GM18907 (cell line): ENCODE measurements at regions not wholly inside any gene's neighbourhood (a gene's known extent, or its start where the extent isn't known, plus 50 kb on each side); places are given as distances from the start of the nearest gene placed in this dataset.
"Not testable (repeated sequence)": the region's sequence is repeated elsewhere in the genome, so short reads cannot be mapped to it uniquely, and the experiment has no call there.

Experiments used
- ATAC-seq: cut with Tn5 transposase; IDR thresholded peaks from one replicate; pipeline ENCODE4 v1.9.1; 2021; ENCODE audit warnings: mild to moderate bottlenecking, moderate library complexity; ENCODE audit not compliant: unreplicated experiment

DNA sequence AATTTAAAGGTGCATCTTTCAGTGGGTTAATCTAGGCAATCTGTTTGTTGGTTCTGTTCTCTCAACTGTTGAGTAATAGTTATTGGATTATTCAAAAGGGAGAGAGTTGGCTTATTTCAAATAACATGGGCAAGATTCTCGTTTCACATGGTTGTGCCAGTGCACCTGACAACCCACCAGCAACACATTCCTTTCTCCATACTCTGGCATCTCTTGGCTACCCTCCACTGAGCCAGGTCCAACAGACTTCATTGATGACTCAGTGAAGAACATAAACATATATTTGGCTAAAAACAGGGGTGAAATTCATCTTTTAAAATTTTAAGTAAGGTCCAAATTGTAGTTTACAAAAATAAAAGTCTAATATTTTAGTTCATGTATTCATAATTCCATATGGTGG is 967.2 kb downstream of the RPA4 start:
- ATAC-seq: no peak

DNA sequence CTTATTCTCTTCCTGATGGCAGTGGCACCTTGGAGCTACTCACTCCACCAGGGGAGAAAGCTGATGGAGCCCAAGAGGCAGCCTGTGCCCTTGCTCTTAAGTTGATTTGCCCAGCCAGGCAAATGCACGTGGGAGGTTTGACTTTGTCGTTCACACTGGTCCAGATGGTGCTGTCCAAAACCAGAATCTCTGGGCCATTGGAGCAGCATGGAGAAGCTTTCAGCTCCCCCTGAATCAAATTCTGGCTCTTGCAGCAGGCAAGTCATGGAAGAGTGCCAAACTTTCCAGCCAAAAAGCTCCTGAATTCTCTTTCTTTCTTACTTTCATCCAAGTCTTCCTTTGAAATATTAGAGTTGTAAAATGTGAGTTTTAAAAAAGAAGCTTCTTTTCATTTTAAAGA is 970.4 kb downstream of the RPA4 start:
- ATAC-seq: no peak

DNA sequence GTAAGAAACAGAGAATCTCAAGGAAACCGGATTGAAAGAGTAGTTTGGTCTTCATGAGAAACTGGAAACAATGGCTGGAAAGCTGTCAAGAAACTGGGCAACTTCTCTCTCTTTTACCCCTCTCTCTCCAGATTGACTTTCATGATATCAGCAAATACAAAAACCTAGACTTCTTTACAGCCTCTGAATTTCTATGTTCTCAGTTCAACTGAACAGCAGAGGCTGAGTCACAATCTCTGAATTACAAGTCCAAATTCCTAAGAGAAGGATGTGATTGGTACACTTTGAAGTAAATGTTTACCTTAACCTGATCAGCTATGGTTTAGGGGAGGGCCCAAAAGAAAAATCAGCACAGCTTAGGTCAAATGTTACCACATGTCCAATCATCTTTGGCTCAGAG is 974.9 kb downstream of the RPA4 start:
- ATAC-seq: no peak

DNA sequence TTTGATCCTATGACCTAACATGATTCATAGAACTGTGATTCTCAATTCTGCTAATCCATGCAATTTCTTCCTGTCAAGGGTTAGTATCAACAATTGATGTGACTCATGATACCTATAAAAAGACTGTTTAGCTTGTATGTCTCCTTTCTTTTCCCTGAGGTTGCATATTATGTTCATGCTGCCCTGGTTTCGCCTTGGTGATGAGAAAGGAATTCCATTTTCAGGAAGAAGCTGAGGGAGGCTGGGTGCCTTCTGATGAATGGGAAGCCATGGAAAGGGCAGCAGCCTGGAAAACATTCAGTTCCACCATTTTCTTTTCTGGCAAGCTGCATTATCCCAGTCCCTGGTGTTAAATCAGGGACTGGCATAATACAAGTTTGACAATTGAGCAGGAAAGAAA is 976.5 kb downstream of the RPA4 start:
- ATAC-seq: no peak

DNA sequence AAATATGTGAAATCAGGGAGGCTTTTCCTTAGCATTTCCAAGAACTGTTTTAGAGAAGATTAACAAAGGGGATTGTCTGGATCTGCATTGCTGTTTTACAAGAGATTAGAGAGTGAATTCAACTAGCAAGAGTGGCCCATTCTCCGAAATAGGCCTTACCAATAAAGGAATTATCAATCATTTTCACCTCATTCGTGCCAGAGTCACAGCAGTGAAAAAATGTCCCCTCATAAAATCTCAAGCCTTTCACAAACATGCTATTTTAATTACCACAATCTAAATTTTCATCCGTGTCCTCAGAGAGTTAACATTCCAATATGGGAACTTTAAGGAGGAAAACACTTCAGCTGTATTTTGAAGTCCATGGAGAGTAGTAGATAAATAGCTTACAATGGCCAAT is 979.6 kb downstream of the RPA4 start:
- no peak for ATAC-seq

DNA sequence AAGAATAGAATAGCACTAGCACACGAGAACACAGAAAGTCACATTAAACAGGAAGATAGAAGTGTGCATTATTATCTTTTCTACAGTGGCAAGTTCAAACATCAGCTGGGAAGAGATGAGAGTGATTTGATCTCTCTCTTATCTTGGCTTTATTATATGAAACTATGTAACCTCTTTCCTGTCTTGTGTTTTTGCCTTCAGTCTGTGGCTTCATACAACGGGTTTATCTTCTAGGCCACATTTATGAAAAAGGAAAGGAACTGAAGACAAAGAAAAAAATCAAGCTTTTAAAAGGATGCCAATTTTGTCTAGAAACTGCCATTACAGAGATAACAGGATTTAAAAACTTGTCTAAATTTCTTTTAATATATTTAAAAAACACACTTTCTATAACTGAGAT is 983.6 kb downstream of the RPA4 start:
- no peak for ATAC-seq

DNA sequence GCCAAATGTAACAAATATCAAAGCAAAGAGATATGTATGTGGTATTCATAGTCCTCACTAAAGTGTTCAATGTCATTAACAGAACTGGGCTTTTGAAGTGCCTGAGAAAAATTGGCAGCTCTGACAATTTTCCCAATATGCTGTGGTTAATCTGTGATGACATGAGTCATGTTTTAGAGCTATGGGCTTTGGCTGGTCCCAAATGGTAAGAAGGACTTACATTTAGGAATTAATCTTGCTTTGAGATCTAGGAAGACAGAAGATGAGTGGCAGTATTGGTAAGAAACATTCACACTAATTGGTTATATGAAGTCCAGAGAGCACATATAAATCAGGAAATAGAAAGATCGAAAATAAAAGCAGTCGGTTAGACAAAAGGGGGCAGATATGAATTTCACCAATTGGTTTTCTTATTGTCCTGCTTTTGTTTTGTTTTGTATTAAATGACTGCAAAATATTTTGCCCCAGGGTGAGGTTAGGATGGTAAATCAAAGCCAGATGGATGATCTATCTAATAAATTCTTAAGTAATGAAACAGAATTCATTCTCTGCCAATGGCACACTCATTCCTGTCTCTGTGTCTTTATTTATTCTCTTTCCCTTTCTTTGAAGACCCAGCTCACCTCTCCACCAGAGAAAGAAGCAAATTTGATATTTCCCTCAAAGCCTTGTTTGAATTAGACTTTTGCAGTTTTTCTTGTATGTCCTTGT is 993.1 kb downstream of the RPA4 start:
- no peak for ATAC-seq

DNA sequence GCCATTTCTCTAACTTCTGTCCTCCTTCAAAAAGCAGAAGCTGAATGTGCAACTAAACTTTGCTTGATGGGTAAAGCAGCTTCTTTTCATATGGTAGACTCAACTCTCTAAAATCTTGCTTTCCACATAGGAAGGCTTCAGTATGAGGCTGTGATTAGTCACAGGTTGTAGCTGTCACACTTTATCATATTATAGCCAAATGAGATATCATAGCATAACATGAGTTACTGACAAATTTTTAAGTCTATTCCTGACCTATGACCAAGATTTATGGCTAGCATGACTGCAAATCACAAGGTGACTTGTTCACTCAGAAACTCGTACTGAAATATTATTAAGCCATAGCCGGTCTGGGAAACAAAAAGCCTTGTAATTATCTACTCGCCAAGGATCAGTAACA is 998.6 kb downstream of the RPA4 start:
- no peak for ATAC-seq

DNA sequence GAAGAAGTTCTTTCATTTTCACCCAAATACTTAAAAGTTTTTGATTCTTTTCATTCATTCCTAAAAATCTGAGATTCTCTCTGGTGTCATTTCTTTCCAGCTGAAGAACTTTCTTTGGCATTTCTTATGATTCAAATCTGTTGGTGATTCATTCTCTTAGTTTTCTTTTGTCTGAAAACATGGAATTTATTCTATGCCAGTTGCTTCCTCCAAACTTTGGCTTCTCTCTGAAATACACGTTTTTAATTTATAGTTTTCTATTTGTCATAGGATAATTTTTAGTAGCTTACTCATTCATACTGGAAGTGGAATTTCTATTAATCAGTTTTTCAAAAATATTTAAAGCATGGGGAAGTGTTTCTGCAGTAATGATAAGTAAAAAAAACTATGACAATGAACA is 1012.0 kb downstream of the RPA4 start:
- no peak for ATAC-seq

DNA sequence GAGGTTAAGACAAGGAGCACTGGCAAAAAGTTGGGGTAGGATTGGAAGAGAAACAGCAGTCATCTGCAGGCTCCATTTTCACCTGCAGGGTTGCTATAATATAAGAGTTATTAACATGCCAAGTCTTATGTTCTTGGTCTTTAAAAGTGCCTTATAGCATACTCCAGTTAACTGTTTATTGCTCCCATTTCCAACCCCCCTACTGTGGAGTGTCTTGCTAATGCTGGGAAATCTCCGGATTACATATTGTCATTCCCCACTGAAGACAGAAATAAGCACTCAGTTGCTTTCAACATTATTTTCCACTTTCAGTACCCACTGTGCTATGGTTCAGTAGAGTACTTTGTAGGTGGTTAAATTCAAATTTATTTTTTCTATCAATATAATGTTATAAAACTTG is 1014.3 kb downstream of the RPA4 start:
- no peak for ATAC-seq

DNA sequence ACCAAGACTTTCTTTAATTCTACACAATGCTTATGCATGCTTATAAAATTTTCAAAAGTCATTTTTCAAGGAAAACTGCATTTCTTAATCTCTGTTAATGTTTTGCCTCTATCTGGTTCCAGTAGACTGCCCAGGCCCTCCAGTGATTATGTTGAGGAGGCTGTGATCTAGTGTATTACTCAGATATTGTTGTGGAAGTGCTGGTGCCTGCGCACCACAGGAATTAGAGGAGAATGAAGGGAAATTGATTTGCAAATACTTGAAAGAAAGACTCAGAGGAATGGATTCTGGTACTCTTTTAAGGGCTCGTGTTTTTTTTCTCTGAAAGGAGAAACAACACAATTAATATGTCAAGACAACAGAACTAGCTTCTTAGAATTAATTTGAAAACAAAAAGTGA is 1015.1 kb downstream of the RPA4 start:
- no peak for ATAC-seq

DNA sequence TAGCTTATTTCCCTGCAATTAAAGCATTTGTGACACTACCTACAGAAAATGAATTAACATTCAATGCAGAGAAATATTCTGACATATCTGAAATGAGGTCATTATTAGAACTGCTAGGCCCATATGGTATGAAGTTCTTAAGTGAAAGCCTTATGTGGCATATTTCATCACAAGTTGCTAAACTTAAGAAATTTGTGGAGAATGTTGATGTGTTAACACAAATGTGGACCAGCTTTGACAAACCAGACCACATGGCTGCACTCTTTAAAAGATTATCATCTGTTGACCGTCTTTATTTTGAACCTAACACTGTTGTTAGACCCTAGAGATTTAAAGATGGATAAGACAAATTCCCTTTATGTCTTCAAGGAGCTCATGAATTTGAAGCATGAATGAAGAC is 1024.1 kb downstream of the RPA4 start:
- no peak for ATAC-seq

DNA sequence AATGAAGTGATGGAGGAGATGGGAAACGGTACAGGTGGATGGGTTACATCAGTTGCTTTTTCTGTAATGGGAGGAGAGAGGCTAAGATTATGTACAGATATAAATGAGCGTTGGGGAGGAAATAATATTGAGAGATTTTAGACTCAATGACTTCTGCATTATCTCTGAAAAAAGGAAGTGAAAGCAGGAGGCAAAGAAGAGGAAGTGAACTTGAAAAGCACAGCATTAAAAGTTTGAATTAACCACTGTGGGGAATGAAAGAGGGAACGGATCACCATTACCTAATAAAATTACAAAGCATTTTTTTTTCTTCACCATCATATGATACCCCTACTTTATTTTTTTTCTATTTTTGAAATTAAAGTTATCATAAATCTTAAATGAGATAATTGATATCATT is 1025.5 kb downstream of the RPA4 start:
- peak; percentile 97 for ATAC-seq

DNA sequence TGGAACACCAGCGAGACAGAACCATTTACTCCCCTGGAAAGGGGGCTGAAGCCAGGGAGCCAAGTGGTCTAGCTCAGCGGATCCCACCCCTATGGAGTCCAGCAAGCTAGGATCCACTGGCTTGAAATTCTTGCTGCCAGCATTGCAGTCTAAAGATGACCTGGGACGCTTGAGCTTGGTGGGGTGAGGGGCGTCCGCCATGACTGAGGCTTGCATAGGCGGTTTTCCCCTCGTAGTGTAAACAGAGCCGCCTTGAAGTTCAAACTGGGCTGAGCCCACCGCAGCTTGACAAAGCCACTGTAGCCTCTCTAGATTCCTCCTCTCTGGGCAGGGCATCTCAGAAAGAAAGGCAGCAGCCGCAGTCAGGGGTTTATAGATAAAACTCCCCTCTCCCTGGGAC is 1031.7 kb downstream of the RPA4 start:
- not testable (repeated sequence) for ATAC-seq

DNA sequence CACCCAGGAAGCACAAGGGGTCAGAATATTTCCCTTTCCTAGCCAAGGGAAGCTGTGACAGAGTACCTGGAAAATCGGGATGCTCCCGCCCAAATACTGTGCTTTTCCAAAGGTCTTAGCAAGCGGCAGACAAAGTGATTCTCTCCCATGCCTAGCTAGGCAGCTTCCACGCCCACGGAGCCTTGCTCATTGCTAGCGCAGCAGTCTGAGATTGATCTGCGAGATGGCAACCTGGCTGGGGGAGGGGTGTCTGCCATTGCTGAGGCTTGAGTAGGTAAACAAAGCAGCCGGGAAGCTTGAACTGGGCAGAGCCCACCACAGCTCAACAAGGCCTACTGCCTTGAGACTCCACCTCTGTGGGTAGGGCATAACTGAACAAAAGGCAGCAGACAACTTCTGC is 1037.5 kb downstream of the RPA4 start:
- not testable (repeated sequence) for ATAC-seq

DNA sequence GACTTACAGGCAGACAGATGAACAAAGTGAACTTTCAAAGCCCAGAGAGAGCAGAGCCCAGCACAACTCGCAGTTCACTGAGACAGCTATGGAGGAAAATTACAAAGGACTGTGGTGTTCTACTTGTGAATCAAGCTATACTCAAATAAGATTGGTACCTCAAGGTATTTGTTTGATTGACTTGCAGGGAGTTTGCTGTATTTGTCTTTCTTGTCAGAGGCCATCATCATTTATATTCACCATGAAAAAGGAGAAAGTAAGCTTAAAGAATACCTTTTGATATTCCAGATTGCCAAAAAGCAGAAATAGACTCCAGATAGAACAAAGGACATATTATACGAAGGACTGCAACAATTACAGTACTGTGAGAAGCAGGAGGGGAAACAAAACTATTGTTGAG is 1047.9 kb downstream of the RPA4 start:
- no peak for ATAC-seq

DNA sequence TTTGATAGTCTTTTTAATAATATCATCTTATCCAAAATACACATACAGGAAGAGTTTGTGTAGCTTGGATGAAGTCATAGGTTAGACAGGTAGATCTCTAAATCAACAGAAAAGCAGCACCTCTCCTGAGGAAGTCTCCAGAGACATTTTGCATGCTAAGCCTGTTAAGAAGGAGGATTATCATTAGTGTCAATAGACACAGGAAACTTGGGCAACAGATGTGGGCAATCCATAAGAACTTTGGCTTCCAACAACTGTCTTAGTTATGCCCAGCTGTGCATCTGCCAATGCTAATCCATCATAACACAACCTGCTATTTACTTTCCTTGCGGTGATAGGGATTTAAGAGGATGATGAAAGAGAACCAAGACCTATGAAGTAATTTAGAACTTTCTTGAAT is 1052.6 kb downstream of the RPA4 start:
- no peak for ATAC-seq

DNA sequence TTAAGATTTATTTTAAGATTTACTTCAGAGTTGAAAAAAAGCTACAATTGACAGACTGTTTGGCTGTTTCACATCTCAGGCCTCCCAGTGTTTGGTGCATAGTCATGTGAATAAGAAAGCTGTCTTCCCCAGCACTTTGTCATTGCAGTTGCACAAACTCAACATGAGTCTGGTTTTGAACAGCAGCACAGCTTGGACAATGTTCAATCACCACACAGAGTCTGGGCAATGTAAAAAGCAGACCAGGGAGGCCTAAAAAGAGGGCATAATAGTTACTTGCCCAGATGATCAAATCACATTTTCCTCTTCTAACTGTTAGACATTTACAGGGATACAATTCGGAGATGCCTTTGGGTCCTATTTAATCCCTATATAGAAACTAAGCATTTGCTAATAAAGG is 1055.0 kb downstream of the RPA4 start:
- no peak for ATAC-seq

DNA sequence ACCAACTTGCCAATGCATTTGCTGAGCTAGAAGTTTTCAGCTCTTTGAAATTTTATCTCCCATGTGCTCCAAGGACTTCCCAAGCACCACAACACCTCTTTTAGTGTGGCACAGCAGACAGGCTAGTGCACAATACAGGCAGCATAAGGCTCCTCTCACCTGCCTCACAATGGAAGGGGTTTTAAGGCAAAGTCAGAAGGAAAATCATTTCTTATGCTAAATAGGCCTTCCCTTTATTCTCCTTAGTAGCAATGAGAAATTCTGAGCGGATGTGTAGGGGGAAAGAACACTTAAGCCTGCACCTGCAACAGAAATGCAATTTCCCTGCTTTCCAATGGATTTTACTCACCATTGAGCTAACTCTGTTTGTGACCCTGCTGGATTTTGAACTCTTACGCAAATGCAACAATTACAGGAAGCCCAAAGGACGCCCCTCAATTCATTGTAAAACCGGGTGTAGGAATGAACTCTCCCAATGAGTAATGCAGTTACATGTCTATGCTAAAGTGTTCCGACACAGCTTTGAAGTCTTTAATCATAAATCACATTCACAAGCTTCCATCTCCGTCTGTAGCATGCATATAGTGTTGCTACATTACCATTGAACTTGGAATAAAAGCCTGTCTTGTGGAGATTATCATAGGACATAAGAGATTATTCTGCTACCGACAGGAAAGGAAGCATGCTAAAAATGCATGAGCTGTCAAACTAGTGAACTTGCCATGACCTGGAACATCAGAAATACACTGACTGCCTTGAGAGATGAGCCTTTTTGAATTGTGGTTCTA is 1084.9 kb downstream of the RPA4 start:
- ATAC-seq: no peak

DNA sequence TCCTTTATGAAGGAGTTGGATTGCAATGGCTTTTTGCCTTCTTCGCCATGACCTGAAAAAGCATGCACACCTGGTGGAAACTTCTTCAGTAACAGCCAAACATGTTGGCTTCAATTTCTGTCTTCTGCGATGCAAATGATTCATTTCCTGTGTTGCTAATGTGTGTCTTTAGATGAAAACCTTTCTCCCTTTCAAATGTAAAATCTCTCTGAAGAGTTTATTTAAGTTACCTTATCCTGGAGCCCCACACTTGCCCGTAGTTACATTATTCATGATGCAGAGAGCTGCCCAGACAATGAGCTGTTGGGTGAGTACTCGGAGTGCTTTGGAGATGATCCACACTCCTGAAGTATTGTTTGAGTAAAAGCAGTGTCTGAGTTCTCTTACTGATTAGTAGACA is 1100.9 kb downstream of the RPA4 start:
- ATAC-seq: no peak

DNA sequence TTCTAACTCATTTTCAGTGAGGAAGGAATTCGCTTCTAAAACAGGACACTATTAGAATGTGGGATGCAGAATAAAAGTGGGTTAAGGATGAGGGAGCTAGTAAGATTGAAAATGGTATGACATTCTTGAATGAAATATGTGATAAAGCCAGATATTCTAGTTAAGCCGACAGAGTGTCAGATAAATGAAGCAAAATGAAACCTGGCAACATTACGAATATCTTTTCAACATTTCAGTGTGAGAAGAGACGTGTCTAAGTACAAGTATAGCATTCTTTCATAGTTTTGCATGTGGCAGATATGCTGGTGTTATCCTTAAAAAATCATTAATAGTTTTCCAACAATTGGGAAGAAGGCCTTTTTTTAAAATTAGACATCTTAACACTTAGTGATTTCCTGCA is 1101.4 kb downstream of the RPA4 start:
- ATAC-seq: no peak

DNA sequence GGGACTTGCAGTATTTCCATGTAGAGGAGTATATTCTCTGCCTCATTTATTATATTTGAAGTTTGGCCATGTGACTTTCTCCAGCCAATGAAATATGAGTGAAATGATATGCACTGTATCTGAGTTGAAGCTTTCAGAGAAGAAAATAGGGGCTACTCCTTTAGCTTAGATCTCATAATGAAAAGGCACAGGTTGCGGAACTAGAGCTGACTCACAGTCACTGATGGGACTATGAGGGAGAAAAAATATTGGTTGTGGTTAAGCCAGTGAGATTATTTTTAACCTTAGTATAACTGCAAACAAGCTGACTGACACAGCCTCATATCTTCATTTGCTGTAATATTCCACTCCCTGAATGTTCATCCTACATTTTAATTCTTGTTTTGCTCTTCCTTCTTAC is 1104.3 kb downstream of the RPA4 start:
- no peak for ATAC-seq

DNA sequence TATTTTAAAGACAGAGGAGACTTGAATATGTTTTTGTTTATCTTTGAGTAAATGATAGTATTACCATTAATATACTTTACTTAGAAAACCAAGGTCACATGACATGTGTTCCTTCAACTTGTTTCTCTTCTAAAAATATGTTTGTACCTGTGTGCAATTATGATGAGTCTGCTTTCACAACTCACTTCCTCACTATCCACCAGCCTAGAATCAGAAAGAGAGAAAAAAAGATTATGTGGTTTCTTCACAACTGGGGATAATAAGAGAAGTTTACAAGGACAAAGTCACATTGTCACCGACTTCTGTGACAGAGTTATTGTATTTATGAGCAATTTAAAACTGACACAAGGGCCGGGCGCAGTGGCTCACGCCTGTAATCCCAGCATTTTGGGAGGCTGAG is 1112.1 kb downstream of the RPA4 start:
- ATAC-seq: no peak
